ENCODE measurements at regions not wholly inside any gene's neighbourhood (a gene's known extent, or its start where the extent isn't known, plus 50 kb on each side); places are given as distances from the start of the nearest gene placed in this dataset.
"Not testable (repeated sequence)": the region's sequence is repeated elsewhere in the genome, so short reads cannot be mapped to it uniquely, and the experiment has no call there.

- peaks cover 69% of the 10 kb centered on the region for H3K4me1 ChIP-seq (ENCODE audit: insufficient read depth, low read length)
- H3K9me3 ChIP-seq (ENCODE audit: low read length); FAIRE-seq; H3K27me3 ChIP-seq (ENCODE audit: control insufficient read depth in 1 of 2, insufficient read depth in 2 of 2, low read length in 2 of 2); H4K20me1 ChIP-seq (ENCODE audit: insufficient read depth, low read length); DNase-seq (ENCODE audit: low spot score); H3K79me2 ChIP-seq (ENCODE audit: insufficient read depth, low read length); POLR2A ChIA-PET; H3K9ac ChIP-seq (ENCODE audit: insufficient read depth, low read depth, low read length); H3K36me3 ChIP-seq (replicated peaks in 1 of 2; ENCODE audit: control insufficient read depth in 1 of 2, insufficient read depth in 2 of 2, low read length in 2 of 2); in situ Hi-C loops (cut with HindIII; ENCODE audit: extremely low pct_ligation_motif_present, low pct_unique_long_range_greater_than_20kb); ATAC-seq; CTCF ChIA-PET (ENCODE audit: low intra/inter-chr PET ratio, low total read pairs); H3K4me2 ChIP-seq (ENCODE audit: low read depth, low read length); H3K27ac ChIP-seq (ENCODE audit: extremely low read length, insufficient read depth, low read length); BruUV-seq (replicated peaks); H3K4me3 ChIP-seq (replicated peaks in 1 of 3; ENCODE audit: insufficient read depth in 1 of 3, low read depth in 2 of 3, low read length in 3 of 3); H2AFZ ChIP-seq (ENCODE audit: low read length): not testable (repeated sequence)
- intact Hi-C loops (cut with micrococcal nuclease; ENCODE audit: unreplicated experiment), result loop anchor here (10.0 kb wide), 1 partner anchor 48 kb away; no protein-coding TSS in a partner anchor
- WGBS (ENCODE audit: low lambda C conversion rate), result 94% methylated on average over 13 of the region's 16 CpGs
- peak; percentile 11 for TF ChIP-seq AGO2 (optimal IDR thresholded peaks at IDR 0.05; ENCODE audit: low read depth, low read length)
Observed at GRCh38 chr16:29267055-29267619, 139.4 kb downstream of the NPIPB11 start.

- POLR2A ChIA-PET; in situ Hi-C loops (cut with HindIII; ENCODE audit: extremely low pct_ligation_motif_present, low pct_unique_long_range_greater_than_20kb); H3K9me3 ChIP-seq (ENCODE audit: low read length); H3K27ac ChIP-seq (ENCODE audit: extremely low read length, insufficient read depth, low read length); FAIRE-seq; ATAC-seq; H3K79me2 ChIP-seq (ENCODE audit: insufficient read depth, low read length); CTCF ChIA-PET (ENCODE audit: low intra/inter-chr PET ratio, low total read pairs); DNase-seq (ENCODE audit: low spot score); H3K36me3 ChIP-seq (replicated peaks in 1 of 2; ENCODE audit: control insufficient read depth in 1 of 2, insufficient read depth in 2 of 2, low read length in 2 of 2); H2AFZ ChIP-seq (ENCODE audit: low read length); H3K4me2 ChIP-seq (ENCODE audit: low read depth, low read length); H3K9ac ChIP-seq (ENCODE audit: insufficient read depth, low read depth, low read length); H3K4me3 ChIP-seq (replicated peaks in 1 of 3; ENCODE audit: insufficient read depth in 1 of 3, low read depth in 2 of 3, low read length in 3 of 3); H4K20me1 ChIP-seq (ENCODE audit: insufficient read depth, low read length); BruUV-seq (replicated peaks); H3K27me3 ChIP-seq (ENCODE audit: control insufficient read depth in 1 of 2, insufficient read depth in 2 of 2, low read length in 2 of 2): not testable (repeated sequence)
- peak; percentile 48; the same call in 1 of the 2 replicates for TF ChIP-seq FOSL2 (CRISPR knock-in tag; IDR thresholded peaks at IDR 0.05)
- 71% methylated on average over 7 of the region's 7 CpGs for WGBS (ENCODE audit: low lambda C conversion rate)
- H3K4me1 ChIP-seq (ENCODE audit: insufficient read depth, low read length), result peaks cover 68% of the 10 kb centered on the region
- intact Hi-C loops (cut with micrococcal nuclease; ENCODE audit: unreplicated experiment), result loop anchor here (10.0 kb wide), 1 partner anchor 48 kb away; no protein-coding TSS in a partner anchor
Observed at GRCh38 chr16:29266612-29267011, 139.9 kb downstream of the NPIPB11 start.

All from HepG2 (cell line).